Mesenchymal stem cell (in vitro differentiated cells and primary cell): ENCODE measurements at regions not wholly inside any gene's neighbourhood (a gene's known extent, or its start where the extent isn't known, plus 50 kb on each side); places are given as distances from the start of the nearest gene placed in this dataset.

Experiments used
- DNase-seq: peaks from one replicate; pipeline ENCODE4 v3.0.0-alpha.2; 2013
- H2AFZ ChIP-seq: one replicate; pipeline ENCODE4 v1.6.1; 2013; ENCODE audit warnings: low read depth, mild to moderate bottlenecking, control low read depth, inconsistent platforms, low read length, moderate library complexity
- H2AK5ac ChIP-seq: 2 replicates; pipeline ENCODE4 v1.6.1; 2013; ENCODE audit warnings: low read length, moderate library complexity, mild to moderate bottlenecking, inconsistent platforms; ENCODE audit not compliant: severe bottlenecking
- H2BK120ac ChIP-seq: one replicate; pipeline ENCODE4 v1.6.1; 2013; ENCODE audit warnings: low read depth, mild to moderate bottlenecking, inconsistent platforms, low read length, moderate library complexity
- H2BK12ac ChIP-seq, 2 experiments: one replicate each; pipeline ENCODE4 v1.6.1; 2013; ENCODE audit warnings: inconsistent platforms in 2 of 2, low read length in 2 of 2, mild to moderate bottlenecking in 2 of 2, moderate library complexity in 2 of 2, control low read depth in 1 of 2
- H2BK15ac ChIP-seq: one replicate; pipeline ENCODE4 v1.6.1; 2013; ENCODE audit warnings: mild to moderate bottlenecking, low read depth, inconsistent platforms; ENCODE audit not compliant: poor library complexity, severe bottlenecking
- H2BK5ac ChIP-seq: 2 replicates; pipeline ENCODE4 v1.6.1; 2013; ENCODE audit warnings: low read depth, mild to moderate bottlenecking, low read length, control low read depth, inconsistent platforms; ENCODE audit not compliant: poor library complexity, severe bottlenecking
- H3K14ac ChIP-seq, 2 experiments: one replicate each; pipeline ENCODE4 v1.6.1; 2013; ENCODE audit warnings: inconsistent platforms in 2 of 2, low read length in 2 of 2, control low read depth in 1 of 2, mild to moderate bottlenecking in 1 of 2, moderate library complexity in 1 of 2
- H3K18ac ChIP-seq, 2 experiments: one replicate each; pipeline ENCODE4 v1.6.1; 2013; ENCODE audit warnings: inconsistent platforms in 2 of 2, low read length in 2 of 2, control low read depth in 1 of 2, low read depth in 1 of 2, mild to moderate bottlenecking in 1 of 2
- H3K23ac ChIP-seq, 2 experiments: one replicate each; pipeline ENCODE4 v1.6.1; 2013; ENCODE audit warnings: inconsistent platforms in 2 of 2, low read length in 2 of 2, mild to moderate bottlenecking in 2 of 2, moderate library complexity in 2 of 2, control low read depth in 1 of 2
- H3K27ac ChIP-seq: 2 replicates; pipeline ENCODE4 v1.5.1; 2013; ENCODE audit warnings: mild to moderate bottlenecking, moderate library complexity, low read length, control low read depth, inconsistent platforms; ENCODE audit not compliant: poor library complexity, severe bottlenecking
- H3K27me3 ChIP-seq, 2 experiments: 2 replicates each; pipeline versions ENCODE4 v1.6.1 to v1.7.0; 2013; ENCODE audit warnings: low read length in 2 of 2, mild to moderate bottlenecking in 2 of 2, moderate library complexity in 2 of 2, control low read depth in 1 of 2, inconsistent platforms in 1 of 2; ENCODE audit not compliant: control insufficient read depth in 1 of 2, insufficient read depth in 1 of 2
- H3K36me3 ChIP-seq, 2 experiments: 2 replicates each; pipeline versions ENCODE4 v1.6.1 to v1.7.0; 2013; ENCODE audit warnings: low read length in 2 of 2, control low read depth in 1 of 2, inconsistent platforms in 1 of 2, low read depth in 1 of 2, mild to moderate bottlenecking in 1 of 2; ENCODE audit not compliant: insufficient read depth in 2 of 2, control insufficient read depth in 1 of 2
- H3K4ac ChIP-seq, 2 experiments: one replicate each; pipeline ENCODE4 v1.6.1; 2013; ENCODE audit warnings: inconsistent platforms in 2 of 2, low read length in 2 of 2, mild to moderate bottlenecking in 2 of 2, moderate library complexity in 2 of 2, control low read depth in 1 of 2, low read depth in 1 of 2
- H3K4me1 ChIP-seq: 2 replicates; pipeline ENCODE4 v1.6.1; 2013; ENCODE audit warnings: low read depth, low read length, control low read depth; ENCODE audit not compliant: control insufficient read depth, insufficient read depth
- H3K4me2 ChIP-seq: 2 replicates; pipeline ENCODE4 v1.6.1; 2013; ENCODE audit warnings: low read length, mild to moderate bottlenecking, inconsistent platforms; ENCODE audit not compliant: poor library complexity, severe bottlenecking
- H3K4me3 ChIP-seq, 2 experiments: 2 replicates each; pipeline versions ENCODE4 v1.5.1 to v1.7.0; 2013; ENCODE audit warnings: low read length in 2 of 2, mild to moderate bottlenecking in 2 of 2, control low read depth in 1 of 2, low read depth in 1 of 2; ENCODE audit not compliant: insufficient read depth in 1 of 2
- H3K79me1 ChIP-seq: replicated peaks from 2 replicates; pipeline ENCODE4 v1.6.1; 2013; ENCODE audit warnings: mild to moderate bottlenecking, control low read depth, low read length, inconsistent platforms; ENCODE audit not compliant: poor library complexity, severe bottlenecking
- H3K9ac ChIP-seq: 2 replicates; pipeline ENCODE4 v1.7.0; 2013; ENCODE audit warnings: mild to moderate bottlenecking, low read length, moderate library complexity
- H3K9me3 ChIP-seq: 2 replicates; pipeline ENCODE4 v1.7.0; 2013; ENCODE audit warnings: mild to moderate bottlenecking, low read length; ENCODE audit not compliant: control insufficient read depth
- H4K8ac ChIP-seq: one replicate; pipeline ENCODE4 v1.6.1; 2013; ENCODE audit warnings: inconsistent platforms, mild to moderate bottlenecking, low read length, moderate library complexity
- H4K91ac ChIP-seq: one replicate; pipeline ENCODE4 v1.6.1; 2013; ENCODE audit warnings: mild to moderate bottlenecking, low read length, inconsistent platforms
- WGBS: methylation state at CpG from one replicate; pipeline ENCODE4 v1.1.7; 2013; ENCODE audit warnings: mixed read lengths; 5-methylcytosine and 5-hydroxymethylcytosine counted together

- no peak for DNase-seq
- H3K23ac ChIP-seq = no peak overlapping the region
- H3K36me3 ChIP-seq = no peaks in the 10 kb centered on the region
- H3K4me2 ChIP-seq = no peak overlapping the region
- H3K27me3 ChIP-seq = no peaks in the 10 kb centered on the region
- H2BK120ac ChIP-seq = no peak overlapping the region
- no peak overlapping the region for H4K8ac ChIP-seq
- no peak overlapping the region for H2AFZ ChIP-seq
- no peak overlapping the region for H4K91ac ChIP-seq
- H2BK12ac ChIP-seq = no peak overlapping the region
- H2BK15ac ChIP-seq = no peak overlapping the region
- WGBS = 82% methylated on average over 3 of the region's 8 CpGs
- no peak overlapping the region for H2AK5ac ChIP-seq
- no peak overlapping the region for H3K27ac ChIP-seq
- no peak overlapping the region for H3K14ac ChIP-seq
- no peak overlapping the region for H3K18ac ChIP-seq
- H3K4me3 ChIP-seq = no peak overlapping the region
- no peak overlapping the region for H2BK5ac ChIP-seq
- no peaks in the 10 kb centered on the region for H3K9me3 ChIP-seq
- H3K4ac ChIP-seq = no peak overlapping the region
- no peaks in the 10 kb centered on the region for H3K4me1 ChIP-seq
- no peaks in the 10 kb centered on the region for H3K79me1 ChIP-seq
- no peak overlapping the region for H3K9ac ChIP-seq
Measured at GRCh38 chr5:174920906-174921550, 196.6 kb downstream of the MSX2 start.

- no peak overlapping the region for H3K14ac ChIP-seq
Measured at GRCh38 chr5:174919351-174919750, 195.0 kb downstream of the MSX2 start.

GRCh38 chr5:174918655-174919054, 194.3 kb downstream of the MSX2 start:
- Histone ChIP-seq H2BK5ac (no peak overlapping the region), H3K27me3 (no peaks in the 10 kb centered on the region), H2BK15ac (no peak overlapping the region), H3K27ac (no peak overlapping the region), H2AFZ (no peak overlapping the region), H3K4ac (no peak overlapping the region), H3K9ac (no peak overlapping the region), H3K18ac (no peak overlapping the region), H3K23ac (no peak overlapping the region), H3K9me3 (no peaks in the 10 kb centered on the region), H2BK12ac (no peak overlapping the region), H2AK5ac (no peak overlapping the region), H4K8ac (no peak overlapping the region), H3K79me1 (no peaks in the 10 kb centered on the region), H3K14ac (no peak overlapping the region), H2BK120ac (no peak overlapping the region), H3K4me3 (no peak overlapping the region), H3K4me2 (no peak overlapping the region), H4K91ac (no peak overlapping the region), H3K4me1 (no peaks in the 10 kb centered on the region), H3K36me3 (no peaks in the 10 kb centered on the region)
- DNase-seq = no peak
- 60% methylated on average over 1 of the region's 1 CpG for WGBS

More at GRCh38 chr5:174919351-174919750, 195.0 kb downstream of the MSX2 start:
- no peak overlapping the region for H3K4me2 ChIP-seq
- no peak overlapping the region for H3K27ac ChIP-seq
- H4K8ac ChIP-seq = no peak overlapping the region
- no peak overlapping the region for H3K4me3 ChIP-seq
- no peak overlapping the region for H3K18ac ChIP-seq
- H2BK120ac ChIP-seq = no peak overlapping the region
- no peaks in the 10 kb centered on the region for H3K9me3 ChIP-seq
- H2AK5ac ChIP-seq = no peak overlapping the region
- WGBS = 76% methylated on average over 2 of the region's 3 CpGs
- no peaks in the 10 kb centered on the region for H3K4me1 ChIP-seq
- H3K4ac ChIP-seq = no peak overlapping the region
- no peak overlapping the region for H2BK5ac ChIP-seq
- H2BK15ac ChIP-seq = no peak overlapping the region
- no peak overlapping the region for H3K9ac ChIP-seq
- H3K23ac ChIP-seq = no peak overlapping the region
- no peak for DNase-seq
- H3K36me3 ChIP-seq = no peaks in the 10 kb centered on the region
- H2BK12ac ChIP-seq = no peak overlapping the region
- H3K79me1 ChIP-seq = no peaks in the 10 kb centered on the region
- H4K91ac ChIP-seq = no peak overlapping the region
- H3K27me3 ChIP-seq = no peaks in the 10 kb centered on the region
- no peak overlapping the region for H2AFZ ChIP-seq

GRCh38 chr5:174917976-174918554, 193.7 kb downstream of the MSX2 start:
- Histone ChIP-seq H3K79me1 (no peaks in the 10 kb centered on the region), H3K27ac (no peak overlapping the region), H2BK5ac (no peak overlapping the region), H4K8ac (no peak overlapping the region), H3K18ac (no peak overlapping the region), H2AK5ac (no peak overlapping the region), H3K4ac (no peak overlapping the region), H3K4me3 (no peak overlapping the region), H3K23ac (no peak overlapping the region), H2AFZ (no peak overlapping the region), H2BK120ac (no peak overlapping the region), H3K4me2 (no peak overlapping the region), H3K14ac (no peak overlapping the region), H3K9me3 (no peaks in the 10 kb centered on the region), H3K36me3 (no peaks in the 10 kb centered on the region), H3K27me3 (peaks cover 0 to 1% of the 10 kb centered on the region in 2 experiments), H3K9ac (no peak overlapping the region), H4K91ac (no peak overlapping the region), H2BK12ac (no peak overlapping the region), H3K4me1 (no peaks in the 10 kb centered on the region), H2BK15ac (no peak overlapping the region)
- 72% methylated on average over 11 of the region's 13 CpGs for WGBS
- DNase-seq = no peak
